GM12878 (cell line): ENCODE measurements at regions not wholly inside any gene's neighbourhood (a gene's known extent, or its start where the extent isn't known, plus 50 kb on each side); places are given as distances from the start of the nearest gene placed in this dataset.

Experiments used
- ATAC-seq: fragments of 200-7000 bp; cut with Tn5 transposase; 3 replicates; pipeline ENCODE4 v1.9.1; 2020; ENCODE audit warnings: mild to moderate bottlenecking, moderate library complexity
- BruUV-seq: library from RNA; stranded (reverse); fragments of 400-500 nt; replicated peaks from 2 replicates; lab custom pipeline; 2021; lab: Mats Ljungman, UMichigan
- CTCF ChIA-PET: fragments of 300-600 bp; sonication (Branson Sonifier 250); formaldehyde crosslinking; extraction: SDS; loops from one replicate; lab custom pipeline; 2021; ENCODE audit warnings: inconsistent platforms; lab: Yijun Ruan, JAX
- POLR2A ChIA-PET: fragments of 350-600 bp; formaldehyde crosslinking; extraction: SDS; loops from one replicate; lab custom pipeline; 2021; ENCODE audit warnings: inconsistent platforms; lab: Charles Lee
- RAD21 ChIA-PET: fragments of 300-600 bp; sonication (Branson Sonifier 250); formaldehyde crosslinking; loops from one replicate; lab custom pipeline; 2023; ENCODE audit warnings: antibody characterized with exemption; ENCODE audit not compliant: unreplicated experiment; lab: Charles Lee
- SMC1A ChIA-PET: fragments of 300-600 bp; sonication (Branson Sonifier 250); formaldehyde crosslinking; loops from one replicate; lab custom pipeline; 2023; ENCODE audit not compliant: unreplicated experiment, uncharacterized antibody; lab: Charles Lee
- DNase-seq: peaks from one replicate; pipeline ENCODE4 v3.0.0-alpha.2; 2011; ENCODE audit warnings: low read depth, low spot score
- FAIRE-seq: peaks from 3 replicates; lab custom pipeline; 2011; peaks lifted over from hg19 to GRCh38; lab: Jason Lieb, UNC
- H2AFZ ChIP-seq: 2 replicates; pipeline ENCODE4 v1.6.0; 2011; ENCODE audit warnings: low read depth, low read length, control low read depth; ENCODE audit not compliant: control insufficient read depth
- H3K27ac ChIP-seq: 2 replicates; pipeline ENCODE4 v1.5.1; 2011; ENCODE audit warnings: control low read depth; ENCODE audit not compliant: control insufficient read depth, insufficient read depth
- H3K27me3 ChIP-seq, 2 experiments: replicated peaks in 1 of 2; 2 replicates each; pipeline versions ENCODE4 v1.6.0 to v1.6.1; 2011; ENCODE audit warnings: low read length in 1 of 2; ENCODE audit not compliant: control insufficient read depth in 2 of 2, insufficient read depth in 2 of 2
- H3K36me3 ChIP-seq, 2 experiments: 2 replicates each; pipeline ENCODE4 v1.5.1; 2011; ENCODE audit warnings: low read length in 1 of 2; ENCODE audit not compliant: control insufficient read depth in 2 of 2, insufficient read depth in 2 of 2
- H3K4me1 ChIP-seq: 2 replicates; pipeline ENCODE4 v1.6.1; 2011; ENCODE audit warnings: mild to moderate bottlenecking, low read length, moderate library complexity, mixed read lengths; ENCODE audit not compliant: control insufficient read depth, insufficient read depth
- H3K4me2 ChIP-seq: 2 replicates; pipeline ENCODE4 v1.6.0; 2011; ENCODE audit warnings: control low read depth; ENCODE audit not compliant: control insufficient read depth, insufficient read depth
- H3K4me3 ChIP-seq: fragments of 200-600 bp; sonication (generic); 2 replicates; pipeline ENCODE4 v1.5.1; 2016
- H3K79me2 ChIP-seq: 2 replicates; pipeline ENCODE4 v1.6.0; 2011; ENCODE audit warnings: low read length; ENCODE audit not compliant: control insufficient read depth, insufficient read depth
- H3K9ac ChIP-seq: 2 replicates; pipeline ENCODE4 v1.8.0; 2011; ENCODE audit warnings: low read length, control low read depth, mixed read lengths; ENCODE audit not compliant: control insufficient read depth, insufficient read depth
- H3K9me3 ChIP-seq: replicated peaks from 3 replicates; pipeline ENCODE4 v1.5.1; 2011; ENCODE audit warnings: mild to moderate bottlenecking, low read length; ENCODE audit not compliant: control insufficient read depth, insufficient read depth
- H4K20me1 ChIP-seq: 2 replicates; pipeline ENCODE4 v1.6.0; 2011; ENCODE audit not compliant: control insufficient read depth, insufficient read depth
- EP300 ChIP-seq, 2 experiments: fragments of 150-350 bp in 1 of 2; IDR thresholded peaks; 2 replicates each; pipeline ENCODE4 v1.6.1; 2011 to 2012; ENCODE audit warnings: low read depth in 2 of 2, low read length in 2 of 2, borderline replicate concordance in 1 of 2, improper control_type of control experiment in 1 of 2, inconsistent platforms in 1 of 2; ENCODE audit not compliant: control insufficient read depth in 1 of 2
- ESRRA ChIP-seq: IDR thresholded peaks from 2 replicates; pipeline ENCODE4 v1.6.1; 2012; ENCODE audit warnings: mild to moderate bottlenecking, low read length, improper control_type of control experiment
- GATAD2B ChIP-seq: fragments of 450-650 bp; conservative IDR thresholded peaks from 2 replicates; pipeline ENCODE4 v1.6.1; 2017; ENCODE audit warnings: low read depth, mild to moderate bottlenecking, moderate library complexity
- JUND ChIP-seq: IDR thresholded peaks from 2 replicates; pipeline ENCODE4 v1.6.1; 2012; ENCODE audit warnings: low read depth, mild to moderate bottlenecking, low read length, improper control_type of control experiment, moderate library complexity
- KDM1A ChIP-seq: fragments of 200-600 bp; sonication (generic); IDR thresholded peaks from 2 replicates; pipeline ENCODE4 v1.6.1; 2016; ENCODE audit warnings: borderline replicate concordance
- MTA3 ChIP-seq: IDR thresholded peaks from 2 replicates; pipeline ENCODE4 v1.6.1; 2012; ENCODE audit warnings: low read length, inconsistent platforms, borderline replicate concordance
- NFXL1 ChIP-seq: fragments of 450-650 bp; IDR thresholded peaks from 2 replicates; pipeline ENCODE4 v1.6.1; 2017; ENCODE audit warnings: antibody characterized with exemption, mild to moderate bottlenecking, borderline replicate concordance
- POU2F2 ChIP-seq: IDR thresholded peaks from 3 replicates; pipeline ENCODE4 v1.6.1; 2011; ENCODE audit warnings: low read depth, mild to moderate bottlenecking, low read length, borderline replicate concordance
- RUNX3 ChIP-seq: IDR thresholded peaks from 2 replicates; pipeline ENCODE4 v1.6.1; 2012; ENCODE audit warnings: low read length, inconsistent platforms
- STAT3 ChIP-seq: IDR thresholded peaks from 2 replicates; pipeline ENCODE4 v1.6.1; 2011; ENCODE audit warnings: low read depth, low read length, improper control_type of control experiment
- ZNF207 ChIP-seq: fragments of 450-650 bp; IDR thresholded peaks from 2 replicates; pipeline ENCODE4 v1.6.1; 2014; ENCODE audit warnings: antibody characterized with exemption, mild to moderate bottlenecking, borderline replicate concordance
- ZNF384 ChIP-seq: IDR thresholded peaks from 2 replicates; pipeline ENCODE4 v1.6.1; 2012; ENCODE audit warnings: low read depth, mild to moderate bottlenecking, low read length, improper control_type of control experiment, borderline replicate concordance
- ZNF622 ChIP-seq: fragments of 450-650 bp; IDR thresholded peaks from 2 replicates; pipeline ENCODE4 v1.6.1; 2017; ENCODE audit warnings: mild to moderate bottlenecking, inconsistent platforms
- WGBS: methylation state at CpG from one replicate; pipeline ENCODE4 v1.1.6; 2016; ENCODE audit warnings: low lambda C conversion rate; ENCODE audit not compliant: insufficient replicate concordance, insufficient coverage; ENCODE audit errors: missing lambda C conversion rate; 5-methylcytosine and 5-hydroxymethylcytosine counted together
- in situ Hi-C: fragments of 300-500 bp; cut with MboI; formaldehyde crosslinking; loops from 9 replicates; pipeline ENCODE4 v1.14.3; 2018; ENCODE audit warnings: mixed read lengths
- intact Hi-C: fragments of 100-400 bp; cut with micrococcal nuclease; formaldehyde crosslinking; loops from one replicate; pipeline ENCODE4 v1.14.2; 2022; ENCODE audit not compliant: unreplicated experiment
- TF ChIP-seq, protein P1 (sequence below): IDR thresholded peaks from 2 replicates; pipeline ENCODE4 v1.6.1; 2012; ENCODE audit warnings: low read depth, low read length, improper control_type of control experiment
- TF ChIP-seq, protein P2 (sequence below), 3 experiments: IDR thresholded peaks in 2 of 3; conservative IDR thresholded peaks in 1 of 3; 2 replicates each; pipeline ENCODE4 v1.5.1; 2011; ENCODE audit warnings: low read depth in 3 of 3, low read length in 3 of 3, mild to moderate bottlenecking in 3 of 3, control low read depth in 2 of 3, moderate library complexity in 2 of 3, inconsistent platforms in 1 of 3, mixed read lengths in 1 of 3; ENCODE audit not compliant: control insufficient read depth in 2 of 3, insufficient read depth in 1 of 3; ENCODE audit errors: extremely low read depth in 1 of 3

- Histone ChIP-seq H2AFZ (no peak overlapping the region), H3K36me3 (no peaks in the 10 kb centered on the region), H3K4me2 (no peak overlapping the region), H3K4me1 (peaks cover 3% of the 10 kb centered on the region; the same call in 1 of the 2 replicates), H3K9ac (no peak overlapping the region), H3K27ac (no peak overlapping the region), H3K4me3 (no peak overlapping the region), H3K9me3 (no peaks in the 10 kb centered on the region; the same call in 2 of the 3 replicates), H4K20me1 (no peaks in the 10 kb centered on the region), H3K79me2 (no peaks in the 10 kb centered on the region), H3K27me3 (no peaks in the 10 kb centered on the region)
- intact Hi-C loops (no loop called here), in situ Hi-C loops (no loop called here)
- no peak for TF ChIP-seq GATAD2B
- no peak for TF ChIP-seq ZNF622
- no peak for TF ChIP-seq NFXL1
- no peak for TF ChIP-seq ZNF207
- no peak for TF ChIP-seq JUND
- TF ChIP-seq POU2F2: no peak
- TF ChIP-seq ESRRA: no peak
- no peak for TF ChIP-seq ZNF384
- TF ChIP-seq RUNX3: no peak
- TF ChIP-seq, protein P1, sequence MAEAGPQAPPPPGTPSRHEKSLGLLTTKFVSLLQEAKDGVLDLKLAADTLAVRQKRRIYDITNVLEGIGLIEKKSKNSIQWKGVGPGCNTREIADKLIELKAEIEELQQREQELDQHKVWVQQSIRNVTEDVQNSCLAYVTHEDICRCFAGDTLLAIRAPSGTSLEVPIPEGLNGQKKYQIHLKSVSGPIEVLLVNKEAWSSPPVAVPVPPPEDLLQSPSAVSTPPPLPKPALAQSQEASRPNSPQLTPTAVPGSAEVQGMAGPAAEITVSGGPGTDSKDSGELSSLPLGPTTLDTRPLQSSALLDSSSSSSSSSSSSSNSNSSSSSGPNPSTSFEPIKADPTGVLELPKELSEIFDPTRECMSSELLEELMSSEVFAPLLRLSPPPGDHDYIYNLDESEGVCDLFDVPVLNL: no peak
- TF ChIP-seq MTA3: no peak
- no peak for TF ChIP-seq KDM1A
- TF ChIP-seq, protein P2, sequence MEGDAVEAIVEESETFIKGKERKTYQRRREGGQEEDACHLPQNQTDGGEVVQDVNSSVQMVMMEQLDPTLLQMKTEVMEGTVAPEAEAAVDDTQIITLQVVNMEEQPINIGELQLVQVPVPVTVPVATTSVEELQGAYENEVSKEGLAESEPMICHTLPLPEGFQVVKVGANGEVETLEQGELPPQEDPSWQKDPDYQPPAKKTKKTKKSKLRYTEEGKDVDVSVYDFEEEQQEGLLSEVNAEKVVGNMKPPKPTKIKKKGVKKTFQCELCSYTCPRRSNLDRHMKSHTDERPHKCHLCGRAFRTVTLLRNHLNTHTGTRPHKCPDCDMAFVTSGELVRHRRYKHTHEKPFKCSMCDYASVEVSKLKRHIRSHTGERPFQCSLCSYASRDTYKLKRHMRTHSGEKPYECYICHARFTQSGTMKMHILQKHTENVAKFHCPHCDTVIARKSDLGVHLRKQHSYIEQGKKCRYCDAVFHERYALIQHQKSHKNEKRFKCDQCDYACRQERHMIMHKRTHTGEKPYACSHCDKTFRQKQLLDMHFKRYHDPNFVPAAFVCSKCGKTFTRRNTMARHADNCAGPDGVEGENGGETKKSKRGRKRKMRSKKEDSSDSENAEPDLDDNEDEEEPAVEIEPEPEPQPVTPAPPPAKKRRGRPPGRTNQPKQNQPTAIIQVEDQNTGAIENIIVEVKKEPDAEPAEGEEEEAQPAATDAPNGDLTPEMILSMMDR (IDR thresholded peaks at IDR 0.05 in 2 of 3, conservative IDR thresholded peaks at IDR 0.05 in 1 of 3; ENCODE audit: control insufficient read depth in 2 of 3, extremely low read depth in 1 of 3, insufficient read depth in 1 of 3, low read depth in 3 of 3, low read length in 3 of 3): no peak
- no peak for TF ChIP-seq STAT3
- no peak for TF ChIP-seq EP300 (IDR thresholded peaks at IDR 0.05; ENCODE audit: borderline replicate concordance in 1 of 2, control insufficient read depth in 1 of 2, low read depth in 2 of 2, low read length in 2 of 2)
- ChIA-PET POLR2A (no interaction called here), CTCF (no interaction called here), SMC1A (no interaction called here), RAD21 (no interaction called here)
- 78% methylated on average over 5 of the region's 5 CpGs for WGBS
- no TSS peak for BruUV-seq
- ATAC-seq: no peak
- FAIRE-seq: no peak
- DNase-seq: no peak
Observed at GRCh38 chr18:8546677-8547076, 62.6 kb upstream of the RAB12 start.
